HCT116 (cell line): ENCODE measurements at regions not wholly inside any gene's neighbourhood (a gene's known extent, or its start where the extent isn't known, plus 50 kb on each side); places are given as distances from the start of the nearest gene placed in this dataset.

ENCODE experiments used
- ATAC-seq: fragments of 200-7000 bp; cut with Tn5 transposase; 2 replicates; pipeline ENCODE4 v1.9.1; 2020; ENCODE audit warnings: mild to moderate bottlenecking, moderate library complexity
- BruUV-seq: library from RNA; stranded (reverse); fragments of 400-500 nt; replicated peaks from 2 replicates; lab custom pipeline; 2021; lab: Mats Ljungman, UMichigan
- CTCF ChIA-PET: fragments of 300-600 bp; sonication (Branson Sonifier 250); formaldehyde crosslinking; loops from one replicate; lab custom pipeline; 2021; ENCODE audit warnings: antibody characterized with exemption; lab: Charles Lee
- POLR2A ChIA-PET: fragments of 300-600, 350-600 bp; sonication (Branson Sonifier 250); formaldehyde crosslinking; loops from one replicate; lab custom pipeline; 2021; ENCODE audit warnings: antibody characterized with exemption; lab: Charles Lee
- RAD21 ChIA-PET, 2 experiments: fragments of 300-600 bp; sonication (Branson Sonifier 250); formaldehyde crosslinking; loops; one replicate each; lab custom pipeline; 2023; ENCODE audit warnings: low total read pairs in 2 of 2; ENCODE audit not compliant: uncharacterized antibody in 2 of 2, unreplicated experiment in 2 of 2, low non-redundant PET in 1 of 2; lab: Charles Lee
- DNase-seq: peaks from one replicate; pipeline ENCODE4 v3.0.0-alpha.2; 2010; ENCODE audit warnings: low read depth, low spot score
- H2AFZ ChIP-seq: fragments of 200-600 bp; shearing (Covaris generic), sonication (generic); 2 replicates; pipeline ENCODE4 v1.6.1; 2017; ENCODE audit warnings: low read depth, mixed run types, mixed read lengths, antibody characterized with exemption, low read length; ENCODE audit not compliant: poor library complexity, severe bottlenecking
- H3K27ac ChIP-seq: 2 replicates; pipeline ENCODE4 v1.5.1; 2012; ENCODE audit warnings: low read depth, low read length
- H3K27me3 ChIP-seq: fragments of 200-600 bp; sonication (generic); 2 replicates; pipeline ENCODE4 v1.6.1; 2016; ENCODE audit warnings: mixed run types, low read length, mixed read lengths; ENCODE audit not compliant: insufficient read depth
- H3K36me3 ChIP-seq, 2 experiments: fragments of 200-500 bp in 1 of 2; fragments of 200-600 bp in 1 of 2; sonication (Bioruptor generic) in 1 of 2; sonication (generic) in 1 of 2; 2 replicates each; pipeline versions ENCODE4 v1.5.1 to v1.6.1; 2014 to 2016; ENCODE audit warnings: low read length in 2 of 2, inconsistent platforms in 1 of 2, mixed read lengths in 1 of 2, mixed run types in 1 of 2; ENCODE audit not compliant: insufficient read depth in 2 of 2, control insufficient read depth in 1 of 2
- H3K4me1 ChIP-seq, 2 experiments: fragments of 200-600 bp in 1 of 2; sonication (generic) in 1 of 2; 2 replicates each; pipeline versions ENCODE4 v1.5.1 to v1.6.1; 2012 to 2017; ENCODE audit warnings: low read length in 2 of 2, inconsistent platforms in 1 of 2, mild to moderate bottlenecking in 1 of 2, mixed read lengths in 1 of 2, mixed run types in 1 of 2, moderate library complexity in 1 of 2; ENCODE audit not compliant: insufficient read depth in 2 of 2, control insufficient read depth in 1 of 2
- H3K4me2 ChIP-seq: fragments of 200-600 bp; sonication (generic); 2 replicates; pipeline ENCODE4 v1.6.1; 2017; ENCODE audit warnings: mixed run types, low read length, mixed read lengths
- H3K4me3 ChIP-seq, 2 experiments: fragments of 200-600 bp in 1 of 2; sonication (generic) in 1 of 2; replicated peaks in 1 of 2; 2 replicates each; pipeline ENCODE4 v1.5.1; 2011 to 2016; ENCODE audit warnings: low read length in 2 of 2, control low read depth in 1 of 2, low read depth in 1 of 2, mild to moderate bottlenecking in 1 of 2, mixed read lengths in 1 of 2, mixed run types in 1 of 2
- H3K79me2 ChIP-seq: fragments of 200-600 bp; sonication (generic); 2 replicates; pipeline ENCODE4 v1.6.1; 2017; ENCODE audit warnings: mild to moderate bottlenecking, mixed run types, low read length, moderate library complexity, mixed read lengths; ENCODE audit not compliant: insufficient read depth
- H3K9ac ChIP-seq: fragments of 200-600 bp; sonication (generic); 2 replicates; pipeline ENCODE4 v1.6.1; 2016; ENCODE audit warnings: low read length, mixed read lengths
- H3K9me2 ChIP-seq: fragments of 200-600 bp; sonication (generic), shearing (Covaris generic); 2 replicates; pipeline ENCODE4 v1.6.1; 2017; ENCODE audit warnings: mixed run types, mild to moderate bottlenecking, moderate library complexity; ENCODE audit not compliant: insufficient read depth
- H3K9me3 ChIP-seq, 2 experiments: fragments of 200-500 bp in 1 of 2; fragments of 200-600 bp in 1 of 2; sonication (Bioruptor generic) in 1 of 2; sonication (generic) in 1 of 2; 2 replicates each; pipeline ENCODE4 v1.6.1; 2014 to 2017; ENCODE audit warnings: low read length in 2 of 2, mixed read lengths in 2 of 2, inconsistent platforms in 1 of 2, low read depth in 1 of 2, mild to moderate bottlenecking in 1 of 2, mixed run types in 1 of 2, moderate library complexity in 1 of 2; ENCODE audit not compliant: control insufficient read depth in 1 of 2, insufficient read depth in 1 of 2
- H4K20me1 ChIP-seq: fragments of 200-600 bp; sonication (generic), shearing (Covaris generic); 2 replicates; pipeline ENCODE4 v1.6.1; 2017; ENCODE audit warnings: mixed run types, mild to moderate bottlenecking, moderate library complexity; ENCODE audit not compliant: insufficient read depth
- CEBPB ChIP-seq: IDR thresholded peaks from 2 replicates; pipeline ENCODE4 v1.6.1; 2012; ENCODE audit warnings: low read depth
- POLR2AphosphoS5 ChIP-seq: IDR thresholded peaks from 2 replicates; pipeline ENCODE4 v1.6.1; 2011; ENCODE audit warnings: mild to moderate bottlenecking, low read depth, low read length, moderate library complexity
- RAD21 ChIP-seq: IDR thresholded peaks from 2 replicates; pipeline ENCODE4 v1.6.1; 2012; ENCODE audit warnings: low read depth, mild to moderate bottlenecking
- SIN3A ChIP-seq: IDR thresholded peaks from 2 replicates; pipeline ENCODE4 v1.6.1; 2012; ENCODE audit warnings: low read depth
- SP1 ChIP-seq: IDR thresholded peaks from 2 replicates; pipeline ENCODE4 v1.6.1; 2012; ENCODE audit warnings: low read depth
- ZFX ChIP-seq: fragments of 450-650 bp; IDR thresholded peaks from 2 replicates; pipeline ENCODE4 v1.6.1; 2017
- intact Hi-C: fragments of 100-400 bp; cut with micrococcal nuclease; formaldehyde crosslinking; loops from 2 replicates; pipeline ENCODE4 v1.10.0; 2022
- TF ChIP-seq, protein P1 (sequence below): IDR thresholded peaks from 2 replicates; pipeline ENCODE4 v1.6.1; 2012
- TF ChIP-seq, protein P2 (sequence below), 3 experiments: fragments of 200-600 bp in 1 of 3; sonication (generic) in 1 of 3; IDR thresholded peaks in 2 of 3; conservative IDR thresholded peaks in 1 of 3; 2 replicates each; pipeline ENCODE4 v1.5.1; 2012 to 2017; ENCODE audit warnings: low read depth in 2 of 3, low read length in 2 of 3, antibody characterized with exemption in 1 of 3, borderline replicate concordance in 1 of 3, control low read depth in 1 of 3, mild to moderate bottlenecking in 1 of 3, mixed read lengths in 1 of 3, mixed run types in 1 of 3, moderate library complexity in 1 of 3; ENCODE audit not compliant: insufficient read depth in 1 of 3

DNA sequence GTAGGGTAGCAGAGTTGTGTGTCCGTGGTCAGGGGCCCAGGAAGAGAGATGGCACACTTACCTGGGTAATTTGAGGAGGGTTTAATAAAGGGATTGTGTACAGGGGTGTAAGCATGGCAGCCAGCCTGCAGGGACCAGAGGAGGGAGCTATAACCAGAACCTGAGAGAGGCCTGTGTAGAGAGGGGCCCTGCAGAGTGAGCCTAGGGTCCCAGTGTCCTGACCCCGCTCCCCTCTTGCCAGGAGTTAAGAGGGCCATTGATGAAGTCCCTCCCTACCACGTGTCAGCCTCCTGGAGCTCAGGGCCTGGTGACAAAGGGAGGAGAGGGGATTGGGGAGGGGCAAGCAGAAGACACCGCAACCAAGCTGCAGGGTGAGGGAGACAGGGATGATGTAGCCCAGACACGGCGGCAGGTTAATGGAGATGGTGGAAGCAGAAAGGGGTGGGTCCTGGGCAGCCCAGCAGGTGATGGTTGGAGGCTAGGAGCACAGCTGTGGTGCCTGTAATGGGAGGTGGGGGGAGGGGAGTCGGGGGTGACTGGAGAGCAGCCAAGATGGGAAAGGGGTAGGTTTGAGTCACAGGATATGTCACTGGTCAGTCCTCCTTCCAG is 165.4 kb upstream of the TOPAZ1 start:
- Histone ChIP-seq H3K9me2 (no peaks in the 10 kb centered on the region), H4K20me1 (no peaks in the 10 kb centered on the region), H3K4me1 (peaks cover 3 to 10% of the 10 kb centered on the region in 2 experiments; a peak in 1 of 4 replicates), H3K4me2 (no peak overlapping the region), H3K9ac (no peak overlapping the region), H3K9me3 (no peaks in the 10 kb centered on the region), H3K27ac (no peak overlapping the region), H3K36me3 (no peaks in the 10 kb centered on the region), H3K4me3 (no peak overlapping the region), H2AFZ (no peak overlapping the region), H3K27me3 (no peaks in the 10 kb centered on the region), H3K79me2 (no peaks in the 10 kb centered on the region)
- ATAC-seq (no peak), DNase-seq (no peak)
- POLR2A ChIA-PET: no interaction called here
- intact Hi-C loops: no loop called here
- TF ChIP-seq ZFX: no peak
- no peak for TF ChIP-seq POLR2AphosphoS5
- TF ChIP-seq, protein P1, sequence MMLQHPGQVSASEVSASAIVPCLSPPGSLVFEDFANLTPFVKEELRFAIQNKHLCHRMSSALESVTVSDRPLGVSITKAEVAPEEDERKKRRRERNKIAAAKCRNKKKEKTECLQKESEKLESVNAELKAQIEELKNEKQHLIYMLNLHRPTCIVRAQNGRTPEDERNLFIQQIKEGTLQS: no peak
- CTCF ChIA-PET: interaction anchor here (0.9 to 1.1 kb wide), 2 partner anchors 220 to 853 kb away, joined by 3 read pairs; no protein-coding TSS in a partner anchor
- no TSS peak for BruUV-seq
- RAD21 ChIA-PET: no interaction called here

DNA sequence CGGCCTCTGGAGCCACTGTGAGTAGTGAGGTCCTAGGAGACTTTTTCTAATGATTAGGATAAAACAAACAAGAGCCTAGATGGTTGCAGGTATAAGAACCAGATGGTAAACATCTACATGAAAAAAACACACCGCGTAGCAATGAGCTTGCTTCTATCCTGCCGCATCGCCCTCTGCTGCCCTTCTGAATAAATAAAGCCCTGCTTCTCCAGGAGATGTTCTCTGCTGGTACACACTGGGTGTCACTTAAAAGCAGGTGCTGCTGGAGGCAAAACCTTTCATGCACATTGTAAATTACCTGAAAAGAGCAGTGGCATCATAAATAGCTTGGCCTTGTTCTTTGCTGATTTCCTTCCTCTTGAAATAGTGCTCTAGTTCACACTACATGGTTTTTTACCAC is 164.4 kb upstream of the TOPAZ1 start:
- no peak overlapping the region for H3K9ac ChIP-seq
- no peak overlapping the region for H3K4me2 ChIP-seq
- ChIA-PET POLR2A (no interaction called here), RAD21 (no interaction called here), CTCF (interaction anchor here (0.7 to 1.0 kb wide), 4 partner anchors 28 to 308 kb away, joined by 3 to 4 read pairs (median 3); no protein-coding TSS in a partner anchor)
- peak overlapping the region; percentile 63 for H2AFZ ChIP-seq
- H3K9me3 ChIP-seq: no peaks in the 10 kb centered on the region
- no peaks in the 10 kb centered on the region for H4K20me1 ChIP-seq
- no TSS peak for BruUV-seq
- no peaks in the 10 kb centered on the region for H3K27me3 ChIP-seq
- peaks cover 3 to 10% of the 10 kb centered on the region in 2 experiments; a peak in 1 of 4 replicates for H3K4me1 ChIP-seq
- ATAC-seq (peak; percentile 69), DNase-seq (no peak)
- H3K79me2 ChIP-seq: no peaks in the 10 kb centered on the region
- no peak overlapping the region for H3K27ac ChIP-seq
- intact Hi-C loops: no loop called here
- no peak overlapping the region for H3K4me3 ChIP-seq
- H3K9me2 ChIP-seq: no peaks in the 10 kb centered on the region
- TF ChIP-seq SP1 (no peak), RAD21 (peak; percentile 51), SIN3A (no peak), CEBPB (no peak)
- TF ChIP-seq, protein P2, sequence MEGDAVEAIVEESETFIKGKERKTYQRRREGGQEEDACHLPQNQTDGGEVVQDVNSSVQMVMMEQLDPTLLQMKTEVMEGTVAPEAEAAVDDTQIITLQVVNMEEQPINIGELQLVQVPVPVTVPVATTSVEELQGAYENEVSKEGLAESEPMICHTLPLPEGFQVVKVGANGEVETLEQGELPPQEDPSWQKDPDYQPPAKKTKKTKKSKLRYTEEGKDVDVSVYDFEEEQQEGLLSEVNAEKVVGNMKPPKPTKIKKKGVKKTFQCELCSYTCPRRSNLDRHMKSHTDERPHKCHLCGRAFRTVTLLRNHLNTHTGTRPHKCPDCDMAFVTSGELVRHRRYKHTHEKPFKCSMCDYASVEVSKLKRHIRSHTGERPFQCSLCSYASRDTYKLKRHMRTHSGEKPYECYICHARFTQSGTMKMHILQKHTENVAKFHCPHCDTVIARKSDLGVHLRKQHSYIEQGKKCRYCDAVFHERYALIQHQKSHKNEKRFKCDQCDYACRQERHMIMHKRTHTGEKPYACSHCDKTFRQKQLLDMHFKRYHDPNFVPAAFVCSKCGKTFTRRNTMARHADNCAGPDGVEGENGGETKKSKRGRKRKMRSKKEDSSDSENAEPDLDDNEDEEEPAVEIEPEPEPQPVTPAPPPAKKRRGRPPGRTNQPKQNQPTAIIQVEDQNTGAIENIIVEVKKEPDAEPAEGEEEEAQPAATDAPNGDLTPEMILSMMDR (IDR thresholded peaks at IDR 0.05 in 2 of 3, conservative IDR thresholded peaks at IDR 0.05 in 1 of 3; ENCODE audit: borderline replicate concordance in 1 of 3, insufficient read depth in 1 of 3, low read depth in 2 of 3, low read length in 2 of 3): peak in 2 of 3 experiments; percentile 28 to 47; a peak in 2 of 6 replicates
- H3K36me3 ChIP-seq: no peaks in the 10 kb centered on the region
